ENCODE measurements at regions not wholly inside any gene's neighbourhood (a gene's known extent, or its start where the extent isn't known, plus 50 kb on each side); places are given as distances from the start of the nearest gene placed in this dataset.
A peak's percentile ranks its signal among the peaks of the same experiment; 100 is the strongest.

GRCh38 chr7:27405780-27406179 lies 163.2 kb downstream of the EVX1 start:
- H3K4me3 ChIP-seq (ENCODE audit: low read length), result no peak overlapping the region
- no peak for DNase-seq (ENCODE audit: low read depth)
- TF ChIP-seq, protein P1, sequence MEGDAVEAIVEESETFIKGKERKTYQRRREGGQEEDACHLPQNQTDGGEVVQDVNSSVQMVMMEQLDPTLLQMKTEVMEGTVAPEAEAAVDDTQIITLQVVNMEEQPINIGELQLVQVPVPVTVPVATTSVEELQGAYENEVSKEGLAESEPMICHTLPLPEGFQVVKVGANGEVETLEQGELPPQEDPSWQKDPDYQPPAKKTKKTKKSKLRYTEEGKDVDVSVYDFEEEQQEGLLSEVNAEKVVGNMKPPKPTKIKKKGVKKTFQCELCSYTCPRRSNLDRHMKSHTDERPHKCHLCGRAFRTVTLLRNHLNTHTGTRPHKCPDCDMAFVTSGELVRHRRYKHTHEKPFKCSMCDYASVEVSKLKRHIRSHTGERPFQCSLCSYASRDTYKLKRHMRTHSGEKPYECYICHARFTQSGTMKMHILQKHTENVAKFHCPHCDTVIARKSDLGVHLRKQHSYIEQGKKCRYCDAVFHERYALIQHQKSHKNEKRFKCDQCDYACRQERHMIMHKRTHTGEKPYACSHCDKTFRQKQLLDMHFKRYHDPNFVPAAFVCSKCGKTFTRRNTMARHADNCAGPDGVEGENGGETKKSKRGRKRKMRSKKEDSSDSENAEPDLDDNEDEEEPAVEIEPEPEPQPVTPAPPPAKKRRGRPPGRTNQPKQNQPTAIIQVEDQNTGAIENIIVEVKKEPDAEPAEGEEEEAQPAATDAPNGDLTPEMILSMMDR (conservative IDR thresholded peaks at IDR 0.05; ENCODE audit: low read length), result no peak

DNA sequence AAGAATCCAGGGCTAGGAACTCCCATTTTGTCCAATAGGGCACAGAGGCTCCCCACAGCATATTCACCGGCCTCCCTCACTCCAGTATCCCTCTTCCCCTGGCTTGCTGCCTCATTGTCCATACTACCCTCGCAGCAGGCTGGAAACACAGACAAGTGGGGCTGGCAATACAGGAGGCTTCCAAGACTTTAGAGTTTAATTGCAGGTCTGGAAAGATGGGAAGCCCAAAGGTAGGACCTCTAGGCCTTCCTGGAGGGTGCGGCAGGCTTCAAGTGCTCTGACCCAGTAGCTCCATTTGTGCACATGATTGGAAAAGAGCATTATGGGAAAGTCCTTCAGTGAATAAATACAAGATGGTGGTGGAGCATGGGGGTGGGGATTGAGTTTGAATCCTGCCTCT lies 166.7 kb downstream of the EVX1 start:
- no peak for DNase-seq (ENCODE audit: low read depth)
- TF ChIP-seq, protein P1 (conservative IDR thresholded peaks at IDR 0.05; ENCODE audit: low read length), result no peak
- no peak overlapping the region for H3K4me3 ChIP-seq (ENCODE audit: low read length)

GRCh38 chr7:27409776-27410175 lies 167.2 kb downstream of the EVX1 start:
- TF ChIP-seq, protein P1 (conservative IDR thresholded peaks at IDR 0.05; ENCODE audit: low read length), result no peak
- no peak overlapping the region for H3K4me3 ChIP-seq (ENCODE audit: low read length)
- DNase-seq (ENCODE audit: low read depth), result peak; percentile 14

GRCh38 chr7:27410812-27411544 lies 168.4 kb downstream of the EVX1 start:
- TF ChIP-seq, protein P1 (conservative IDR thresholded peaks at IDR 0.05; ENCODE audit: low read length), result no peak
- no peak for DNase-seq (ENCODE audit: low read depth)
- H3K4me3 ChIP-seq (ENCODE audit: low read length), result no peak overlapping the region

GRCh38 chr7:27412164-27412563 lies 169.6 kb downstream of the EVX1 start:
- no peak for DNase-seq (ENCODE audit: low read depth)
- TF ChIP-seq, protein P1 (conservative IDR thresholded peaks at IDR 0.05; ENCODE audit: low read length), result no peak
- H3K4me3 ChIP-seq (ENCODE audit: low read length), result no peak overlapping the region

DNA sequence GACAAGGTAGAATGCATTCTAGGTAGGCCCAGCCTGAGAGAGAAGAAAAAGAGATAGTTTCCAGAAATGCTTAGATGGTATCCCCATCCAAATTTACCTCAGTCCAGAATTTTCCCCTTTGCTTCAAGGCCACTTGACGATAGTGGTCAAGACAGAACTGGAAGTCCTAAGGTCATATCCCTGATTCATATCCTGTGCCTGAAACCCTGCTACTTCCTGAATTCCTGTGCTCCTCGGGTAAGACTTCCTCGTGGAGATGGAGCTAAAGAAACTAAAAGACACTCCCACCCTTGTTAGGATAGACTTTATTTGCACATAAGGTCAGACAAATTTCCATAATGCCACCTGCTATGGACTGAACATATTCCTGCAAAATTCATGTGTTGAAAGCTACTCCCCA lies 175.9 kb downstream of the EVX1 start:
- no peak overlapping the region for H3K4me3 ChIP-seq (ENCODE audit: low read length)
- no peak for DNase-seq (ENCODE audit: low read depth)
- TF ChIP-seq, protein P1 (conservative IDR thresholded peaks at IDR 0.05; ENCODE audit: low read length), result no peak

DNA sequence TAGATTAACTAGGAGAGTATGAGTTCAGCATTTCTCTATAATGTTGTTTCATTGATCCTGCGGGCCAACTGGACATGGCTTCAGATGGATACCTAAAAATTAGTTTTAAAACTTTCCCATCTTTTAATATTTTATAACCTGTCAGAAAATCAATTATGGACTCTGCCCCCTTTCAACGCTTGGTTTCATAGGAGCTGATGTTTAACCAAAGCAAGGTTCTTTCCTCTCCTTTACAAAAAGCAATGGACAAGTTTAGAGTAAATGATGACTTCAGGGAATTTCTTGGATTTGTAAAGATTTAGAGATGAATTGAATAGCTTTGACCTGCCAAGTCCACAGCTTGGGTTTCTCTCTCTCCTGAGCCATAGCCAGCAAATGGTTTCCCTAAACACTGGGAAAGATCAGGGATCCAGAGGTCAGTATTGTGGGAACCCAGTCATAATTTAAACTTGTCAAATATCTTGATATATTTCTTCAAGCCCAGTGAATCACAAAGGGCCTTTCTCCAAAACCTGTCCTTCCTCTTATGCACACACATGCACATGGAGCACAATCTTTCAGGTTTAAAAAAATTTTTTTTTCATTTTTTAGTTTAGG lies 177.1 kb downstream of the EVX1 start:
- DNase-seq (ENCODE audit: low read depth), result no peak

More for the DNA sequence above, 177.1 kb downstream of the EVX1 start:
- TF ChIP-seq, protein P1 (conservative IDR thresholded peaks at IDR 0.05; ENCODE audit: low read length), result no peak
- H3K4me3 ChIP-seq (ENCODE audit: low read length), result no peak overlapping the region
